GM12878 (cell line): ENCODE measurements at regions not wholly inside any gene's neighbourhood (a gene's known extent, or its start where the extent isn't known, plus 50 kb on each side); places are given as distances from the start of the nearest gene placed in this dataset.

ENCODE experiments used
- ATAC-seq: fragments of 200-7000 bp; cut with Tn5 transposase; 3 replicates; pipeline ENCODE4 v1.9.1; 2020; ENCODE audit warnings: mild to moderate bottlenecking, moderate library complexity
- BruUV-seq: library from RNA; stranded (reverse); fragments of 400-500 nt; replicated peaks from 2 replicates; lab custom pipeline; 2021; lab: Mats Ljungman, UMichigan
- CTCF ChIA-PET: fragments of 300-600 bp; sonication (Branson Sonifier 250); formaldehyde crosslinking; extraction: SDS; loops from one replicate; lab custom pipeline; 2021; ENCODE audit warnings: inconsistent platforms; lab: Yijun Ruan, JAX
- POLR2A ChIA-PET: fragments of 350-600 bp; formaldehyde crosslinking; extraction: SDS; loops from one replicate; lab custom pipeline; 2021; ENCODE audit warnings: inconsistent platforms; lab: Charles Lee
- RAD21 ChIA-PET: fragments of 300-600 bp; sonication (Branson Sonifier 250); formaldehyde crosslinking; loops from one replicate; lab custom pipeline; 2023; ENCODE audit warnings: antibody characterized with exemption; ENCODE audit not compliant: unreplicated experiment; lab: Charles Lee
- SMC1A ChIA-PET: fragments of 300-600 bp; sonication (Branson Sonifier 250); formaldehyde crosslinking; loops from one replicate; lab custom pipeline; 2023; ENCODE audit not compliant: unreplicated experiment, uncharacterized antibody; lab: Charles Lee
- DNase-seq: peaks from one replicate; pipeline ENCODE4 v3.0.0-alpha.2; 2011; ENCODE audit warnings: low read depth, low spot score
- FAIRE-seq: peaks from 3 replicates; lab custom pipeline; 2011; peaks lifted over from hg19 to GRCh38; lab: Jason Lieb, UNC
- H2AFZ ChIP-seq: 2 replicates; pipeline ENCODE4 v1.6.0; 2011; ENCODE audit warnings: low read depth, low read length, control low read depth; ENCODE audit not compliant: control insufficient read depth
- H3K27ac ChIP-seq: 2 replicates; pipeline ENCODE4 v1.5.1; 2011; ENCODE audit warnings: control low read depth; ENCODE audit not compliant: control insufficient read depth, insufficient read depth
- H3K27me3 ChIP-seq, 2 experiments: replicated peaks in 1 of 2; 2 replicates each; pipeline versions ENCODE4 v1.6.0 to v1.6.1; 2011; ENCODE audit warnings: low read length in 1 of 2; ENCODE audit not compliant: control insufficient read depth in 2 of 2, insufficient read depth in 2 of 2
- H3K36me3 ChIP-seq, 2 experiments: 2 replicates each; pipeline ENCODE4 v1.5.1; 2011; ENCODE audit warnings: low read length in 1 of 2; ENCODE audit not compliant: control insufficient read depth in 2 of 2, insufficient read depth in 2 of 2
- H3K4me1 ChIP-seq: 2 replicates; pipeline ENCODE4 v1.6.1; 2011; ENCODE audit warnings: mild to moderate bottlenecking, low read length, moderate library complexity, mixed read lengths; ENCODE audit not compliant: control insufficient read depth, insufficient read depth
- H3K4me2 ChIP-seq: 2 replicates; pipeline ENCODE4 v1.6.0; 2011; ENCODE audit warnings: control low read depth; ENCODE audit not compliant: control insufficient read depth, insufficient read depth
- H3K4me3 ChIP-seq: fragments of 200-600 bp; sonication (generic); 2 replicates; pipeline ENCODE4 v1.5.1; 2016
- H3K79me2 ChIP-seq: 2 replicates; pipeline ENCODE4 v1.6.0; 2011; ENCODE audit warnings: low read length; ENCODE audit not compliant: control insufficient read depth, insufficient read depth
- H3K9ac ChIP-seq: 2 replicates; pipeline ENCODE4 v1.8.0; 2011; ENCODE audit warnings: low read length, control low read depth, mixed read lengths; ENCODE audit not compliant: control insufficient read depth, insufficient read depth
- H3K9me3 ChIP-seq: replicated peaks from 3 replicates; pipeline ENCODE4 v1.5.1; 2011; ENCODE audit warnings: mild to moderate bottlenecking, low read length; ENCODE audit not compliant: control insufficient read depth, insufficient read depth
- H4K20me1 ChIP-seq: 2 replicates; pipeline ENCODE4 v1.6.0; 2011; ENCODE audit not compliant: control insufficient read depth, insufficient read depth
- JUNB ChIP-seq: IDR thresholded peaks from 2 replicates; pipeline ENCODE4 v1.6.1; 2016; ENCODE audit warnings: antibody characterized with exemption, mild to moderate bottlenecking
- KAT2A ChIP-seq: conservative IDR thresholded peaks from 2 replicates; pipeline ENCODE4 v1.6.1; 2011; ENCODE audit warnings: low read depth, low read length; ENCODE audit not compliant: control insufficient read depth
- KDM1A ChIP-seq: fragments of 200-600 bp; sonication (generic); IDR thresholded peaks from 2 replicates; pipeline ENCODE4 v1.6.1; 2016; ENCODE audit warnings: borderline replicate concordance
- MYB ChIP-seq: fragments of 150-350 bp; IDR thresholded peaks from 2 replicates; pipeline ENCODE4 v1.6.1; 2014; ENCODE audit warnings: mild to moderate bottlenecking, low read depth, low read length, borderline replicate concordance
- PKNOX1 ChIP-seq: fragments of 450-650 bp; IDR thresholded peaks from 2 replicates; pipeline ENCODE4 v1.6.1; 2016; ENCODE audit warnings: mild to moderate bottlenecking
- RELB ChIP-seq: fragments of 450-650 bp; IDR thresholded peaks from 2 replicates; pipeline ENCODE4 v1.6.1; 2017; ENCODE audit warnings: low read depth, mild to moderate bottlenecking, moderate library complexity
- TAF1 ChIP-seq: IDR thresholded peaks from 2 replicates; pipeline ENCODE4 v1.6.1; 2011; ENCODE audit warnings: mild to moderate bottlenecking, low read depth, low read length, borderline replicate concordance
- TCF12 ChIP-seq: IDR thresholded peaks from 2 replicates; pipeline ENCODE4 v1.6.1; 2011; ENCODE audit warnings: low read depth, mild to moderate bottlenecking, low read length
- ZBED1 ChIP-seq: IDR thresholded peaks from 2 replicates; pipeline ENCODE4 v1.6.1; 2016; ENCODE audit warnings: borderline replicate concordance
- ZNF687 ChIP-seq: fragments of 450-650 bp; IDR thresholded peaks from 2 replicates; pipeline ENCODE4 v1.6.1; 2017; ENCODE audit warnings: mild to moderate bottlenecking, moderate library complexity
- ZZZ3 ChIP-seq: IDR thresholded peaks from 2 replicates; pipeline ENCODE4 v1.6.1; 2011; ENCODE audit warnings: low read depth; ENCODE audit not compliant: control insufficient read depth, insufficient read length
- WGBS: methylation state at CpG from one replicate; pipeline ENCODE4 v1.1.6; 2016; ENCODE audit warnings: low lambda C conversion rate; ENCODE audit not compliant: insufficient replicate concordance, insufficient coverage; ENCODE audit errors: missing lambda C conversion rate; 5-methylcytosine and 5-hydroxymethylcytosine counted together
- in situ Hi-C: fragments of 300-500 bp; cut with MboI; formaldehyde crosslinking; loops from 9 replicates; pipeline ENCODE4 v1.14.3; 2018; ENCODE audit warnings: mixed read lengths
- intact Hi-C: fragments of 100-400 bp; cut with micrococcal nuclease; formaldehyde crosslinking; loops from one replicate; pipeline ENCODE4 v1.14.2; 2022; ENCODE audit not compliant: unreplicated experiment

GRCh38 chr4:173940146-173940545 lies 343.3 kb downstream of the FBXO8 start:
- Histone ChIP-seq H3K4me3 (no peak overlapping the region), H3K27ac (no peak overlapping the region), H3K4me1 (no peaks in the 10 kb centered on the region), H2AFZ (no peak overlapping the region), H3K27me3 (no peaks in the 10 kb centered on the region), H4K20me1 (no peaks in the 10 kb centered on the region), H3K36me3 (no peaks in the 10 kb centered on the region), H3K9me3 (no peaks in the 10 kb centered on the region), H3K79me2 (no peaks in the 10 kb centered on the region), H3K9ac (no peak overlapping the region), H3K4me2 (no peak overlapping the region)
- no TSS peak for BruUV-seq
- WGBS, result 16% methylated on average over 5 of the region's 5 CpGs
- ATAC-seq (no peak), FAIRE-seq (no peak), DNase-seq (no peak)
- ChIA-PET POLR2A (no interaction called here), RAD21 (no interaction called here), SMC1A (interaction anchor here (0.8 to 2.0 kb wide), 2 partner anchors 10 kb away, joined by 4 to 7 read pairs; no protein-coding TSS in a partner anchor), CTCF (interaction anchor here (0.6 to 1.0 kb wide), 2 partner anchors 12 to 707 kb away, joined by 3 read pairs; no protein-coding TSS in a partner anchor)
- in situ Hi-C loops (no loop called here), intact Hi-C loops (no loop called here)
- TF ChIP-seq RELB (no peak), TCF12 (no peak), ZBED1 (no peak), TAF1 (no peak), KDM1A (no peak)

GRCh38 chr4:173937631-173938270 lies 345.7 kb downstream of the FBXO8 start:
- ATAC-seq (no peak), DNase-seq (no peak), FAIRE-seq (no peak)
- no TSS peak for BruUV-seq
- H4K20me1 ChIP-seq, result no peaks in the 10 kb centered on the region
- ChIA-PET RAD21 (no interaction called here), POLR2A (no interaction called here), SMC1A (no interaction called here), CTCF (no interaction called here)
- H2AFZ ChIP-seq, result no peak overlapping the region
- no peaks in the 10 kb centered on the region for H3K9me3 ChIP-seq
- H3K9ac ChIP-seq, result no peak overlapping the region
- 26% methylated on average over 2 of the region's 2 CpGs for WGBS
- no peaks in the 10 kb centered on the region for H3K4me1 ChIP-seq
- intact Hi-C loops (no loop called here), in situ Hi-C loops (no loop called here)
- no peaks in the 10 kb centered on the region for H3K79me2 ChIP-seq
- H3K27ac ChIP-seq, result no peak overlapping the region
- no peak overlapping the region for H3K4me3 ChIP-seq
- no peaks in the 10 kb centered on the region for H3K36me3 ChIP-seq
- no peaks in the 10 kb centered on the region for H3K27me3 ChIP-seq
- no peak overlapping the region for H3K4me2 ChIP-seq
- TF ChIP-seq MYB (no peak), JUNB (no peak), PKNOX1 (no peak), ZNF687 (no peak), KAT2A (no peak), ZZZ3 (no peak)
